Forelimb muscle (tissue), 1 donor: ENCODE measurements at regions not wholly inside any gene's neighbourhood (a gene's known extent, or its start where the extent isn't known, plus 50 kb on each side); places are given as distances from the start of the nearest gene placed in this dataset.

Source experiments
- DNase-seq: peaks from one replicate; pipeline ENCODE4 v3.0.0-alpha.2; 2013; ENCODE audit warnings: low read depth

DNA sequence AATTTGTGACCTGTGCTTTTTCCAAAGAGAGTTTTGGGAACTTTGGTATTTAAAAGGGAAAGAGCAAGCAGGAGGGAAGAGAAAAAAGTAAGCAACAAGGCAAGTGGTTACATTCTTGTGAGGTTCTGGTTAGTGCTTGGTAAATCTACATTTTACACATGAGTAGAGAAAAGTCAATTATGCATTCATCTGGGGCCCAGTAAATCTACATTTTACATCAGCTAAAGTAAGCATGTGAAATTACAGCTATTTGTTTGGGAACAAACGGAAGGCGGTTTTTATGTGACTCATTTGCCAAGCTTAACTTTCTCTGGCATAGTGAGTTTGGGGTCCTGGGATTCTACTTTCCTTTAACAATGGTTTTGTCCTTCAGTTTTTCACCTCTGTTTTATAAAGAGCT, 102.2 kb downstream of the SNX18 start:
- DNase-seq, result no peak

DNA sequence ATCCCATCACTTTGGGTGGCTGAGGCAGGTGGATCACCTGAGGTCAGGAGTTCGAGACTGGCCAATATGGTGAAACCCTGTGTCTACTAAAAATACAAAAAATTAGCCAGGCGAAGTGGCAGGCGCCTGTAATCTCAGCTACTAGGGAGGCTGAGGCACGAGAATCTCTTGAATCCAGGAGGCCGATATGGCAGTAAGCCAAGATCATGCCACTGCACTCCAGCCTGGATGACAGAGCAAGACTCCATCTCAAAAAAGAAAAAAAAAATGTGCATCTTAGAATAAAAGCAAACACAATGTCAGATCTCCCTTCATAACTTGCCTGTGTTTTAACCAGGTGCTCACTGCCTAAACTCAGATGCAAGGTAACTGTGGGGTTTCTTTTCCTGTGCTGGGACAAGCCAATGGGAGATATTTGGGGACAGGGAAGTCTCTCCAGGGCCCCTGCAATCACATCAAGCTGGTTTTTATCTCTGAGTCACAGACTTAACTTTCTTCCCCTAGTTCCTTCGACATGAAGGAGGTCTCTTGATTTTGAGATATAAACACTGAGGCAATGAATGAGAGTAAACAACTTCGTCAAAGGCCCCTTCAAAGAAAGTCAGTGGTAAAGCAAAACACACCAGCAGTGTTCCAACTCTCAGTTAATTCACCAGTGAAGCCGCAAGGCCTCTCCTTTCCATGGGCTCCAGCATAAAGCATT, 99.1 kb downstream of the SNX18 start:
- DNase-seq, result no peak

DNA sequence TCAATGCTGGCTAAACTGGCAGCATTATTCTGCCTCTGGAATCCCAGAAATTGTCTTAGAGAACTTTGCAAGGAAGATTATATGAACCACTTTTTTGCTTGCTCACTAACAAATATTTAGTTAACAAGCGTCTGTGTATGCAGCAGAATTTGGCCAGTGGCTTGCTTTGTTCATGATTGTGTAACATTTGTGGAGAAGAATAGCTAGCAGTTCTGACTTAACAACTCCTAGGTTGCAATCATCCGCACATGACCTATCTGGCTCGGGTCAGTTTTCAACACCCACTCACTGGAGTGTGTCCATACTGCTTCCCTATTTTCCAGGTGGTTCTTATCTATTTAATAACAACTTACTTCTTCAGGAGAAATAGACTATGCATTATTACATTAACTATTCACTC, 98.5 kb downstream of the SNX18 start:
- DNase-seq, result no peak

DNA sequence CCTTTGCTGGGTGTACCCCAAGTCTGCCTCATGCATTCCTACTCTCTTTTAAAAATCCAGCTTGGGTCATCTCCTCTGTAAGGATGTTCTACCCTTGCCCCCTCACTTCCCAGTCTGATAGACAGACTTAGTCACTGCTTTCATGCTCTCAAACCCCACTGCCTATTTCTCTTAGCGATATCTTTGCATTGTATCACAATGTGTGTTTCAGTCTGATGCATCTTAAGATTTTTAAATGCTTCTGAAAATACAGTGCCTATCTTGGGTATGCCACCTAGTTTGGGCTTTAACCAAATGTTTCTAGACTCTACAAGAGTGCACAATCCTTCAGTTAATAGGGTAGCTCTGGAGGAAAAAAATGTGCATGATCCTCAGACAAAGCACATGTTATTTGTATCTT, 97.8 kb downstream of the SNX18 start:
- no peak for DNase-seq

DNA sequence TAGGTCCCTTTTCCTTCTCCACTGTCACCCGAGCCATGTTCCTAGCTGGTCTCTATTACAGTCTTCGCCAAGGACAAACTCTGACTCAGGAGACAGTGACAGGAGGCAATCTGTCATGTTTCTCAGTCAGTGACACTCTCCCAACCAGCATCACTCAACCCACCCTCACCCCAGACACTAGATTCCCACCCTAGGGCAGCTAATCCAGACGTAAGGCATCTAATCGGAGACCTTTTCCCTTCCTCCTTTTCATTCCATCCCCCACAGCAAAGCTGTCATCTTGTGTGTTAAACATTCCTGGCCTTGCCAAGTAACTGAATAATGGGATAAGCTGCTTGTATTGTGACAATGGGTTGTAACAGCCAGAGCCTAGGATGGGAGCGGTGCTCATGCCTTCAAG, 95.2 kb downstream of the SNX18 start:
- no peak for DNase-seq

DNA sequence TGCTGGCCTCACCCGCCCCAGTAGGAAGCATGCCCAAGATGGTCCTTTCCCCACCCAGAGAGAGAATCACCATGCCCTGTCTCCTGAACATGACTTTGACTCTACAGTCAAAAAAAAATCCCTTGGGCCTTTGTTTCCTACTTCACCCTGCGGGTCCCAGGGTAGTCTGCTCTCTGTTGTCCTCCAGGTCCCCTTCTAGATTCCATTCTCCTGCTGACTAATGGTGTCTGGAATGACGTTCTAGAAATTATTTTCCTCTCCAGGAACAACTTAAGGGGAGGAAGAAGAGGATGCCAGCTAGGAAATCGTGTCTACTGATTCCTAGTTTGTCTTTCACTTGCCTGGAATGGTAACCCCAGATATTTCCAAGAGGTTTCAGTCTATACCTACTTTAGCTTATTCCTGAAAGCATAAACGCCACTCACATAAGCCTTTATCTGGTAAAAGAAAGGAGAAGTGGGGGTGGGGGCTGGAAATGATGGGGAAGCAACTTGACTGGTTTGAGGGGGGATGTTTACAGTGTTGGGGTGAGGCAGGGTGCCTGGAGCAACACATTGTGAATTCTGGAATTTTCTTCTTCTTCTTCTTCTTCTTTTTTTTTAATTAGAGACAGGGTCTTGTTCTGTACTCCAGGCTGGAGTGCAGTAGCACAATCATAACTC, 93.9 kb downstream of the SNX18 start:
- DNase-seq, result no peak

DNA sequence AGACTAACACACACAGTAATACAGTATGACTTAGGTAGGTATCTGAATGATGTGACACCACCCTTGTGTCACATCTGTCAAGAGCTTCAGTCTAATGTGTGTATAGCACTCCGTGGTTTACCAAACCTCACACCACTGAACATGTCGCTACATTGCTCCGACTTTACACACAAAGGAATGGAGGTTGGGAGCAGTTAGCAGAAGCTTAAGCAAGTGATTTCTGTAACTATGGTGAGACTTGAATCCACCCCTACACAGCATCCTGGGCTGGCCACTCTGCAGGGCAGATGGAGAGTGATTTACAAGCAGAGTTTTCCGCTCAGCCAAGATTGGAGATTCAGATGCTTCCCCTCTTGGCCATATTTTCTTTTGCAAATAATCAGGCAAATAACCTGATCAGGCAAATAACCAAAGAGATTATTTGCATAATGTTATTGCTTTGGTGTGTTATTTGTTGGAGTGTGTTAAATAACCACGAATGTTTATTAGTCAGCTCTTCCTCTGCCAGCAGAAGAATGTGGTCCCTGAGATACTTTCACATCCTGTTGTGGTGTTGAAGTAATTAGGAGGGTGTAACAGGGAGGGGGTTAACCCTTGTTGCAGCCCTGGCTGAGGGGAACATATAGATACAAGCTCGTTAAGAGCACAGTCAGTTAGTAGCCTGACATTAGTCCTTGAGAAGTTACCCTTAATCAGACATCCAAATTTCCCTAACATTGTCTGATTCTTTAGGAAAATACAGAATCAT, 92.8 kb downstream of the SNX18 start:
- no peak for DNase-seq

DNA sequence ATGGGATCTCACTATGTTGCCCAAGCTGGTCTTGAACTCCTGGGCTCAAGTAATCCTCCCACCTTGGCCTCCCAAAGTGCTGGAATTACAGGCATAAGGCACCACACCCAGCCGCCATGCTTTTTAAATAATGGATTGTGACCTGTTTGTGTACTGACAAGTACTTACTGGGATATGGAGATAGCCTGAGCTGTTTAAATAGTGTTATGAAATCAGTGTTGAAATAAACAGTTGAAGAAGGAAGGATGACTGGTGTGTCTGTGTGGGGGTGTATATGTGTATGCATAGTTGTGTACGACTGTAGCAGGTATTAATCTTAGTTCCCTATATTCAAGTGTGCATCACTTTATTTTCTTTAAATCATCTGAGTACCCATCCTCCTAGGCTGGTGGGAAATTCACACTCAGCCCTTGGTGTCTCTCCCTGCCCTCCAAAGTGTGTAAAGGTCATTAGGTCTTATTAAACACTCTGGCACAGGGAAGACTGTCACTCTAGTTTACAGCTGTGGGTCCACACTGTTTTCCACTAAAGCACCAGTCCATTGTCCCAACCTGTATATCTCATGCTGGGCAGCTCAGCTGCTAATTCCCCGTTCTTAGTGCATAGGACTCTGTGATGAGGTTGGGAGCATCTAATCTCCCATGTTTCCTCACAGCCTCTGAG, 91.0 kb downstream of the SNX18 start:
- no peak for DNase-seq

DNA sequence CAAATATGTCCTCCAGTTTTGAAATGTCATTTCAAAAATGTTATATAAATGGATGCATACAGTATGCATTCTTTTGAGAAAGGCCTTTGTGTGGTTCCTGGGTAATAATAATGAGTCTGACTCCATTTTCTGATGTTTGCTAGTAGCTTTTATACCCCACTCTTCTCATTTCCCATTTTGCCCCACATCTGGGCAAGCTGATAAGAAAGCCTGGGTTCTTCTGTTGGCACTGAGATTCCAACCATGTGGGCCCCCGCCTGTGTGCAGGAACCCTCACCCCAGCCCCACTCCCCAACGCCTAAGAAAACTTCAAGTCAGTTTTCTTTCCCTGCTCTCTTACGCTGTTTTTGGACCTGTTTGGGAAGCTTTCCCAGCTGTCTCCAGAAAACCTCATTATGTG, 89.4 kb downstream of the SNX18 start:
- DNase-seq, result no peak

DNA sequence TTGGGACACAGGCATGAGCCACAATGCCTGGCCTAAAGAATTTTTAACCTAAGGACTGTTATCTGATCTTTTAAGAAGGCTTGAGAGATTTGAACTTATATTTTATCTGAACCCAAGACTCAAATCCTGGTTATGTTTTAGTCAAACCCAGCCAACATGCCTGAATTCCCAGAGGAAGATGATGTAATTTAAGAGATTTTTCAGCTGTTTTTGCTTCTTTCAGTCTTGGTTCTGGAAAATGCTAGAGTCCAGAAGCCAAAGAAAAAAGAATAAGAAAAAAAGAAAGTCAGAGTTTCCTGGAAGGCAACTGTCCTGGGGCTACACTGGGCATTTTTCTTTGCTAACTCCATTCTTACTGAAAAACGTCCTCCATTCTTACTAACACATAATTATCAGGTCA, 85.8 kb downstream of the SNX18 start:
- DNase-seq, result peak; percentile 60

DNA sequence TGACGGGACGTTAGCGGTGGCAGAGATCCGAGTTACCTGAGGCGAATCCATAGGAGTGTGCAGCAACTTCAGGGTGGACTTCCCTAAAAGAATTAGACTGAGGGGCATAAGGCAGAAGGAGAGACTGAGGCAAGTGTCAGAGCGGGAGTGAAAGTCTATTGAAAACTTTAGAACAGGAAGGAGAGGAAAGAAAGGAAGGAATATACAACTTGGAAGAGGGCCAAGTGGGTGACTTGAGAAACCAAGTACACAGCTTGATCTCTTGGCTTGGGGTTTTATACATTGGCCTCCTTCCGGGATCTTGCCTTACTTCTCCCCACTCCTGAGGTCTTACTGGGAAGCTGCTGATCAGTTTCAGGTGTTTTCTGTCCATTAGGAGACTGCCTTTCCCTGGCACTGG, 84.9 kb downstream of the SNX18 start:
- no peak for DNase-seq

DNA sequence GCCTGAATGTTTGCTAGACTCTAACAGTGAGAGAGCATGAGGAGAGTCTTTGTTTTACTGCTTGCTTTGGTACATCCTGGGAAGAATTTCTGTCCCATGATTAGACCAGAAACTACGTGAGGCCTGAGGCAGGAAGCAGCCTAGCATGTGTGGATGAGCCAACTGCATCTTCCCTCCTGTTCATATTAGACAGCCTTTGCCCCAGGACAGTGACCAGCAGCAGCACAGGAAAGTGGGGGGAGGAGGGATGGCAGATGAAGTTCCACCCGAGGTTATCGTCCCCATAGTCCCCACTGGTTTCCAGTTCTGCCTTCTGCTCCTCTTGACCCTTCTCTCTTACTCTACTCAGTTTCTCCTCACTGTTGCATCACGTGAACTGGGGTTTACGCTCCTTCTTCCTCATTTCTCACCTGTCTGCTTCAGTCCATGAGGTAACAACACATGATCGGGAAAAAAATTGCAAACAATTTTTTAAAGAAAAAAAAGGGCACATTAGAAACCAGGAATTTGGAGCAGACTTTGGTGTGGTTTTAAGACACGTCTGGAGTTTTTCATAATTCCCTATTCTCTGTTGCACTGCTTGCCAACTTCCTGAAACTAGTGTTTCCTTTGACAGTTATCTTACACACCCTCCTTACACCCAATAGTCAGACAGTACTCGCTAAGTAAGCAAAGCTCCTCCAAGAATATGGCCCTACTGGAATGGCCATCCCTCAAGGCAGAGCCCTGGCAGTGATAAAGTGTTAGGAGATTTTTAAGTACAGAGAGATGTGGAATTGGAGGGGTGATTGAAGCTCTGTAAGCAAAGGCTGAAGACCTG, 84.1 kb downstream of the SNX18 start:
- DNase-seq, result no peak
